Stimulated activated memory B cell treated with anti-CD40 and anti-IgM and Interleukin-4, amounts not matched to agents 10 μg/mL and 1 μg/mL and 100 μg/mL, for 72 hours (primary cell): ENCODE measurements at regions not wholly inside any gene's neighbourhood (a gene's known extent, or its start where the extent isn't known, plus 50 kb on each side); places are given as distances from the start of the nearest gene placed in this dataset.
"Not testable (repeated sequence)": the region's sequence is repeated elsewhere in the genome, so short reads cannot be mapped to it uniquely, and the experiment has no call there.

ENCODE experiments used
- ATAC-seq: fragments of 150-1000 bp; cut with Tn5 transposase; 2 replicates; pipeline ENCODE4 v1.10.0; 2021
- H3K27ac Mint-ChIP-seq: one replicate; pipeline ENCODE4 v1.8.0; 2022; ENCODE audit warnings: mild to moderate bottlenecking, mixed read lengths
- H3K27me3 Mint-ChIP-seq: one replicate; pipeline ENCODE4 v1.8.0; 2022; ENCODE audit warnings: mixed read lengths
- H3K36me3 Mint-ChIP-seq: one replicate; pipeline ENCODE4 v1.8.0; 2022; ENCODE audit warnings: mixed read lengths
- H3K4me1 Mint-ChIP-seq: one replicate; pipeline ENCODE4 v1.8.0; 2022; ENCODE audit warnings: mixed read lengths
- H3K4me3 Mint-ChIP-seq: one replicate; pipeline ENCODE4 v1.8.0; 2022; ENCODE audit warnings: mild to moderate bottlenecking, moderate library complexity, mixed read lengths
- H3K9me3 Mint-ChIP-seq: one replicate; pipeline ENCODE4 v1.8.0; 2022; ENCODE audit warnings: mixed read lengths

DNA sequence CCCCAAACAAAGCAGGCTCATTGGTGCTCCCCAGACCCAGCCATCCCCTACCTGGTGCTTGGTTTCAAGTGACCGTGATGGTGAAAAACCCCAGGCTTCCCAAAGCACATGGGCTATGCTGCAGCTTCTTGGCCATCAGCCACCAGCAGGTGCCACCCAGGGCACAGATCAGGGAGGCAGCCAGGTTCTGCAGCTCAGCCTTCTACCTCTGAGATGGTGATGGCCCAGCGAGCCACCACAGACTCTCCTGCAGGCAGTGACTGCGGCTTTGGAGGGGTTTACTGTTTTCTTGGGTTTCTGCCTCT is 70.0 kb upstream of the ALX4 start:
- Mint-ChIP-seq H3K4me3 (no peak overlapping the region), H3K27ac (no peak overlapping the region), H3K9me3 (peaks cover 2% of the 10 kb centered on the region), H3K4me1 (peaks cover 8% of the 10 kb centered on the region), H3K27me3 (peaks cover 56% of the 10 kb centered on the region), H3K36me3 (no peaks in the 10 kb centered on the region)
- no peak for ATAC-seq

DNA sequence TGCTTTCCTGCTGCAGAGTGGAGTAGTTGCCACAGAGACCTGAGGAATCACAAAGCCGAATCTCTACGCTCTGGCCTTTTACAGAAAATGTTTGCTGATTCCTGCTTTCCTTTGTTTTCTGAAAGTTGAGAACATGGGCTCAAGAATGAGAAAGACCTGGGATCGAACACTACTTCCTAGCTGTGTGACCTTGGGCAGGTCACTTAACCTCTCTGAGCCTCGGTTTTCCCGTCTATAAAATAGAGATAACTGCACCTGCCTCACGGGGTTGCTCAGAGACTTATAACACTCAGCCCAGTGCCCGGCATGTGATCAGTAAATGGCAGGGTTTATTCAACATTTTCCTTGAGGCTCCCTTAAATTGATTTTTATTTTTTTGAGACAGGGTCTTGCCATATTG is 70.9 kb upstream of the ALX4 start:
- Mint-ChIP-seq H3K4me1 (peaks cover 6% of the 10 kb centered on the region), H3K27ac (no peak overlapping the region), H3K4me3 (no peak overlapping the region), H3K9me3 (peaks cover 2% of the 10 kb centered on the region), H3K27me3 (peaks cover 56% of the 10 kb centered on the region), H3K36me3 (no peaks in the 10 kb centered on the region)
- ATAC-seq: no peak

DNA sequence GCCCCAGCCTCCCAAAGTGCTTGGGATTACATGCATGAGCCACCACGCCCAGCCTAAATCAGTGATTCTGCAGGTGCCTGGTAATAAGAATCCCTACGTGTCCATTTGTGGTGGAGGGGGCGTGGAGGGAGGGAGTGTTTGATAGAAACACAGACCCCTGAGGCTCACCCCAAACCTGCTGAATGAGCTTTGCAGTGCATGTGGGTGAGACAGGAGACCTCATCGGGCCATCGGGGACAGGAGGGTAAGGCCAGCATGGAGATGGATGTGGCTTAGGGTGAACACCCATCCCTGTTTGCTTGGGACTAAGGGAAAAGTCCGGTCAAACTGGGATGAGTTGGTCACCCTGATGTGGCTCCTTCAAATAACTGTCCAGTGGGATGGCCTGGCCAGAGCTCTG is 71.3 kb upstream of the ALX4 start:
- H3K36me3 Mint-ChIP-seq: no peaks in the 10 kb centered on the region
- H3K27me3 Mint-ChIP-seq: peaks cover 54% of the 10 kb centered on the region
- no peak for ATAC-seq
- no peak overlapping the region for H3K27ac Mint-ChIP-seq
- peaks cover 2% of the 10 kb centered on the region for H3K9me3 Mint-ChIP-seq
- H3K4me1 Mint-ChIP-seq: peaks cover 2% of the 10 kb centered on the region
- no peak overlapping the region for H3K4me3 Mint-ChIP-seq

DNA sequence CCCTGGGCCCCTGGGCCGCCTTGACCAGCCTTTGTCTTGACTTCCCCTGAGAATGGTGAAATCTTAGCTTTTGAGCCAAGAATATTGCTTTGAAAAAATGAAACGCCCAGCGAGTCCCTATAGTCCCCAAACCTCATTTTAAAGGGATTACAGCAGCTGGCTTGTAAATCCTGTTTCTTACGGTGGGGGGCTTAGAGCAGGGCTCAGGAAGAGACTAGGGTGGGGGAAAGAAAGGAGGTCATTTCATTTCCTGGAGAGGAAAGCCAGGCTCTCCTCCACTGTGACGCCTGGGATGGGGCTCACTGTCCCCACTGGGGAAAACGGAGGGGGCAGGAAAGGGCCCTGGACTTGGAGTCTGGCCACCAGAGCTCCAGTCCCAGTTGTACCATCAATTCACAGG is 72.2 kb upstream of the ALX4 start:
- Mint-ChIP-seq H3K27me3 (peaks cover 54% of the 10 kb centered on the region), H3K9me3 (peaks cover 2% of the 10 kb centered on the region), H3K36me3 (no peaks in the 10 kb centered on the region), H3K27ac (no peak overlapping the region), H3K4me1 (no peaks in the 10 kb centered on the region), H3K4me3 (no peak overlapping the region)
- no peak for ATAC-seq

DNA sequence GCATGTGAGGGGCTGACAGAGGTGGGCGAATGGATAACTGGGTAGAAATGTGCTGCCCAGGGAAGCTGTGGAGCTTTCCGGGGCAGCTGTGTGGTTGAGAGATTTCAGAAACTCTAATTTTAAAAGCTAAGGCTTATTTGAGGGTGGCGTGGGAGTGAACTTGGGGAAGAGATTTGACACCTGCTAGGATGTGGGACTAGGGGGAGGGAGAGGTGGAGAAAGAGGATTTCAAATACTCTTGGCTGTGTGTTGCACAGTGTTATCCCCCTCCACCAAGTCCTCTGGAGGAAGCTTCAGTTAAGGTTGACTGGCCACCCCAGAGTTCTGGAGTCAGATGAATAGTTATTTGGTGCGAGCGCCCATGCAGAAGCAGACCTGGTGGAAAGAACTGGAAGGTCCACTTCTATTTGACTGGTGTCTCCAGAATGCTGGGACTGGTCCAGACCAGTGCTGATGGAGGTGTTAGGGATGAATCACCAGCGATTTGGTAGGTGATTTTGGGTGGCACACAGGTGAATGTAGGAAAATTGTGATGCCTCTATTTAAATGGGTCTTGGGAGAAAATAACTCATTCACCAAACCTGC is 72.8 kb upstream of the ALX4 start:
- Mint-ChIP-seq H3K4me1 (no peaks in the 10 kb centered on the region), H3K9me3 (peaks cover under 1% of the 10 kb centered on the region), H3K4me3 (no peak overlapping the region), H3K27ac (no peak overlapping the region), H3K36me3 (no peaks in the 10 kb centered on the region), H3K27me3 (peaks cover 60% of the 10 kb centered on the region)
- ATAC-seq: no peak

DNA sequence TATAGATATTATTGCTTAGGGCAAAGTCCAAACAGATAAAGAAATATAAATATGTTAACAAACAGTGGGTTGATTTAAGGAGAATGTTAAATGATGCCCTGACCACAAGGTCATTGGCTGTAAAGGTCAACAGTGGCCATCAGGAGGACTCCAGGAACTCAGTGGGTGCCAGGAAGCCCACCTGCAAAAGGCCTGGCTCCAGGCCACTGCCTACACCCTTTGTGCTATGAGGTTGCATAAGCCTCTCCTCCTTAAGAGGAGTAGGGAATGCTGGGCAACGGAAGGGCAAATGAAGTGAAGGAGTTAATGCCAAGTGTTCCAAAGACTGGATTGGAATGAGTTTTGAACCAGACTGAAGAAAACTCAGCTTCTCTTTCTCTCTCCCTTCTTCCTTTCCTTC is 73.3 kb upstream of the ALX4 start:
- no peak overlapping the region for H3K27ac Mint-ChIP-seq
- H3K4me3 Mint-ChIP-seq: no peak overlapping the region
- no peak for ATAC-seq
- no peaks in the 10 kb centered on the region for H3K36me3 Mint-ChIP-seq
- peaks cover 63% of the 10 kb centered on the region for H3K27me3 Mint-ChIP-seq
- H3K4me1 Mint-ChIP-seq: no peaks in the 10 kb centered on the region
- H3K9me3 Mint-ChIP-seq: no peaks in the 10 kb centered on the region

DNA sequence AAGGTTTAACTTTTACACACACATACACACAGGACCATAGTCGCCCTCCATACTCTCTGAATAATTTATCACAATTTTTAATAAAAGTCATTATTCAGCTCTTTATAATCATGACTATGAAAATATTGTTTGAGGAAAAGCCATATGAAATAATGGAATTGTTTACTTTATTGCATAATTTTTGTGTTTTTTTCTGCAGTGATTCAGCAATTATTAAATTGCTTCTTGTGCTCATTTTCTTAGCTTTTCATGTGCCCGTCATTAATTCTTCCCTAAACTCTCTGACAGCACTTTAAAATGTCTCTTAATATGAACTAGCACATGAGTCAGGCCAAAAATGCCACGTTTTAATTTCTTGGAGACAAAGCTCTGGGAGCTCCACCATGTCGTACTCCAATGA is 77.5 kb upstream of the ALX4 start:
- Mint-ChIP-seq H3K4me3 (no peak overlapping the region), H3K9me3 (peaks cover 4% of the 10 kb centered on the region), H3K27me3 (peaks cover 45% of the 10 kb centered on the region), H3K27ac (no peak overlapping the region), H3K36me3 (no peaks in the 10 kb centered on the region), H3K4me1 (peaks cover 8% of the 10 kb centered on the region)
- no peak for ATAC-seq

DNA sequence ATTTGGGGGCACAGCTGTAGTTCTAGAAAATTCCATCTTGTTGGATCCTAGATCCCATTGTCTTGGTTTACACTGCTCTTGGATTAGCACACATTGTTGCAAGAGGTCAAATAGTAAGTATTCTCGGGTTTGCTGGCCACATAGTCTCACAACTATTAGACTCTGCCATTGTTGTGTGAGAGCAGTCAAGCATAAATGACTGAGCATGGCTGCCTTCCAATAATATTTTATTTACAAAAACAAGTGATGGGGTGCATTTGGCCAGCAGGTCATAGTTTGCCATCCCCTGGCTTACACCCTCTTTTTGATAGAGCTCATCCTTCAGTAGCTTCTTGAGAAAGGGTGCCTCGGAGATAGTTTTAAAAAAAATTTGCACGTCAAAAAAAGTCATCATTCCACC is 77.9 kb upstream of the ALX4 start:
- Mint-ChIP-seq H3K36me3 (no peaks in the 10 kb centered on the region), H3K27ac (no peak overlapping the region), H3K27me3 (peaks cover 41% of the 10 kb centered on the region), H3K4me1 (peaks cover 8% of the 10 kb centered on the region), H3K4me3 (no peak overlapping the region), H3K9me3 (peaks cover 4% of the 10 kb centered on the region)
- no peak for ATAC-seq

DNA sequence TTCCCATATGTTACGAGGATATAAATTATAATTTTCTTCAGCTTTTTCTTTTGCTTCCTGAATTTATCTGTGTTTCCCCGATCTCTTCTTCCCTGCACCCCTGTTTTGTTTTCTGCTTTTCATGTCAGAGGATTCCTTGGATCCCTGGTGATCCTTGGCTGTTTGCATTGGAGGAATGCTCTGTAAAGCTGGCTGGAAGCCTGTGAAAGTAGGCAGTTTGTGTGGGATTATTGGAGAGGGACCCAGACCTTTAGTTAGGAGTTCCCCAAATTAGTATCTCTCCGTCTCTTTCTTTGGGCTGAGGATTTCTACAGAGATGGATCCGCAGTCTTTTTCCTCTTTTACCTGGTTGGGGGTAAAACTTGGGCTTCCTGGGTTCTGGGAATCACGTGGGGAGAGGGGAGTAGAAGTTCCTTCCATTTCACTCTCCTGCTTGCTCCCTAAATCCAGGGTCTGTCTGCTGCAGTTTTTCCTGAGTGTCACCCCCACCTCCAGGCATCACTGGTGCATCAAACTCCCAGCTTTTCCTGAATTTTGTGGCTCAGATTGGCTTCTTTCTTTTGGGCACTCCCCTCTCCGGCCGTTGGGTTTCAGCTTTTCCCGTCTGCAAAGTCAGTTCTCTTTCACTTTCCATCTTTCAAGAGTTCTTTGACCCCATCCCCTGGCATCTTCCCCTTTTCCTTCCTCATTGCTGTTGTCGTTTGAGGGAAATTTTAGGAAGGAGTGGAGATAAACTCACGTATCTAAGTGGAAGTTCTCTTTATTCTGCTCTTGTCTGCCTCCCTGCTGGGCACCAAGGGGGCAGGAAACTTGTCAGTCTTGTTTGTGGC is 79.1 kb upstream of the ALX4 start:
- Mint-ChIP-seq H3K9me3 (peaks cover 4% of the 10 kb centered on the region), H3K36me3 (no peaks in the 10 kb centered on the region), H3K4me3 (no peak overlapping the region), H3K27ac (no peak overlapping the region), H3K27me3 (peaks cover 46% of the 10 kb centered on the region), H3K4me1 (peaks cover 8% of the 10 kb centered on the region)
- no peak for ATAC-seq

DNA sequence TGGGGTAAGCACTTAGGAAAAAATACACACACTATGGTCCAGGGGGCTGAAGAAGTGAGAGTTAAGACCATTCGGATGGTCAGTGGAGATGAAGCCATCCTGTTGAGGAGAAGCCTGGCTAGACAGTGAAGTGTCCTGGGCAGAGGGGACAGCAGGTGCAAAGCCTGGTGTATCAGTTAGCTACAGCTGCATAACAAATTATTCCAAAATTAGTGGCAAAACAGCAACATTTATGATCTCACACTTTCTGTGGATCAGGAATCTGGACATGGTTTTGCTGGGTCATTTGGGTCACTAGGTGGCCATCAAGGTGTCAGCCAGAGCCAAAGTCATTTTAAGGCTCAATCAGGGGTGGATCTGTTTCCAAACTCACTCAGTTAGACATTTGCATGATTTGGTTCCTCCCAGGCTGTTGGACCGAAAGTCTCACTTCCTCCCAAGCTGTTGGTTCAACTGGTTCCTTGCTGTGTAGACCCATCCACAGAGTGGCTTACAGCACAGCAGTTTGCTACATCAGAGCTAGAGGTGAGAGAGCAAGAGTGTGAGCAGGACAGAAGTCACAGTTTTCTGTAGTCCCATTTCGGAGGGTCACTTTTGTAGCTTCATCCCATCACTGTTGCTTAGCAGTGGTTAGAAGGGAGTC is 80.1 kb upstream of the ALX4 start:
- H3K4me1 Mint-ChIP-seq: peaks cover 8% of the 10 kb centered on the region
- no peak overlapping the region for H3K27ac Mint-ChIP-seq
- peak; percentile 47 for ATAC-seq
- H3K36me3 Mint-ChIP-seq: no peaks in the 10 kb centered on the region
- peaks cover 46% of the 10 kb centered on the region for H3K27me3 Mint-ChIP-seq
- H3K9me3 Mint-ChIP-seq: peaks cover 4% of the 10 kb centered on the region
- H3K4me3 Mint-ChIP-seq: no peak overlapping the region

DNA sequence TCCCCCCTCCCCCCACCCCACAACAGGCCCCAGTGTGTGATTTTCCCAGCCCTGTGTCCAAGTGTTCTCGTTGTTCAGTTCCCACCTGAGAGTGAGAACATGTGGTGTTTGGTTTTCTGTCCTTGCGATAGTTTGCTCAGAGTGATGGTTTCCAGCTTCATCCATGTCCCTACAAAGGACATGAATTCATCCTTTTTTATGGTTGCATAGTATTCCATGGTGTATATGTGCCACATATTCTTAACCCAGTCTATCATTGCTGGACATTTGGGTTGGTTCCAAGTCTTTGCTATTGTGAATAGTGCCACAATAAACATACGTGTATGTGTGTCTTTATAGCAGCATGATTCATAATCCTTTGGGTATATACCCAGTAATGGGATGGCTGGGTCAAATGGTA is 81.1 kb upstream of the ALX4 start:
- not testable (repeated sequence) for H3K9me3 Mint-ChIP-seq, H3K27ac Mint-ChIP-seq, H3K4me3 Mint-ChIP-seq, ATAC-seq, H3K4me1 Mint-ChIP-seq, H3K36me3 Mint-ChIP-seq
- peaks cover 47% of the 10 kb centered on the region for H3K27me3 Mint-ChIP-seq

DNA sequence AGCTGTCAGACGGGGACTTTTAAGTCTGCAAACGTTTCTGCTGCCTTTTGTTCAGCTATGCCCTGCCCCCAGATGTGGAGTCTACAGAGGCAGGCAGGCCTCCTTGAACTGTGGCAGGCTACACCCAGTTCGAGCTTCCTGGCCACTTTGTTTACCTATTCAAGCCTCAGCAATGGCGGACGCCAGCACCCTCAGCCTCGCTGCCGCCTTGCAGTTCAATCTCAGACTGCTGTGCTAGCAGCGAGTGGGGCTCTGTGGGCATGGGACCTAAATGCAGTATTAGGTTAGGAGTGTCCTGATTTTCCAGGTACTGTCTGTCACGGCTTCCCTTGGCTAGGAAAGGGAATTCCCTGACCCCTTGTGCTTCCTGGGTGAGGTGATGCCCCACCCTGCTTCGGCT is 86.8 kb upstream of the ALX4 start:
- not testable (repeated sequence) for H3K27ac Mint-ChIP-seq, ATAC-seq, H3K4me1 Mint-ChIP-seq, H3K9me3 Mint-ChIP-seq, H3K36me3 Mint-ChIP-seq, H3K4me3 Mint-ChIP-seq
- peaks cover 39% of the 10 kb centered on the region for H3K27me3 Mint-ChIP-seq

DNA sequence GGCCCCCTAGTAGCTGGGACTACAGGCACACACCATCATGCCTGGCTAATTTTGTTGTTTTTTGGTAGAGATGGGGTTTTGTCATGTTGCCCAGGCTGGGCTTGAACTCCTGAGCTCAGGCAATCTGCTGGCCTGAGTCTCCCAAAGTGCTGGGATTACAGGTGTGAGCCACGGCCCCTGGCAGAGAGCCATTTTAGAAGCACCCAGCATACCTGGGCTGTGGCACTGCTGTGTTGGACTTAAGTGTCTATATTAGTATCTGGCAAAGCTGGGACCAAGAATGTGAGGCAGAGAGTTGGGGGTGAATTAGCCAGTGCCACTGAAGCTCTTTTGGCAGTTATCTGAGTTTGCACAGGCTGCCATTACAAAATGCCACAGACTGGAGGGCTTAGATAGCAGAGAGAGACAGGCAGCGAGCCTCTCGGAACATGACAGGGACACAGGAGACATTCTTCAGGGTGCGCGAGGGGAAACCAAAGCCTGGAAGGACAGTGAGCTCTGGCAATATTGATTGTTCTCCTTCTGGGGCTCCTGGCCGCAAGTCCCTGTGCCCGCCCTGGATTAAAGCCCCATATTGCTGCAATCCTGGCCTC is 87.7 kb upstream of the ALX4 start:
- Mint-ChIP-seq H3K9me3 (no peaks in the 10 kb centered on the region), H3K36me3 (no peaks in the 10 kb centered on the region), H3K4me3 (no peak overlapping the region), H3K4me1 (peaks cover 8% of the 10 kb centered on the region), H3K27me3 (peaks cover 44% of the 10 kb centered on the region), H3K27ac (no peak overlapping the region)
- no peak for ATAC-seq

DNA sequence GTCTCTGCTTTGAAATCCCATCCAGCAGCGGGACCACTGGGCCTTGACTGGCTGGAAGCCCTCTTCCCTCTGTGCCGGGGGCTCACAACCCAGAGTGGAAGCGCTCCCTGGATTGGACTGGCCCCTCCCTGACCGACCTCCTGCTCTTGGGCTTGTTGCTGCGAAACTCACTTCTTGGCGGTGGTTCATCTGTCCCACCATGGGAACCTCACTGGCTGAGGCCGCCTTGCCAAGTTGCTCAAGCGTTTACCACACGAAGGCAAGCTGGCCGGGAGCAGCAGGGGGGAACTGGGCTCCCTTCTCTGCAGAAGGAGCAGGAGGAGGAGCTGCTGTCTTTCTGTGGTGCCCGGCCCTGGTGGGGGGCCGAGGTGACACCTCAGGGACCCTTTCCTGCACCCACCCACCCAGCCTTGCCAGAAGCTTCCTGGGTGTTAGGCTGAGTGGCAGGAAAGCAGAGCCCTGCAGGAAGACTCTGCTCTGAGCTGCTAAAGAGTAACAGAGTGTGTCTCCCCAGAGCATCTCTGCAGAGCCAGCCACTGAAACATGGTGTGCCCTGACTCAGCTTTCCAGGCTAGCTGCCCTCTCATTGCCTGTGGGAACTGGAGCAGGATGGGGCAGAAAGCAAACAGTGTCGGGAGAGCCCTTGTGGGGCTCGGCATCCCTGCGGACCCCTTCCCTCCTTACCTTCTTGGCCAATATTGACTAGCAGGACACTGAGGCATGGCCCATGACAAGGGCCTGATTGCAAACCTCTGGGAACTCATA is 88.5 kb upstream of the ALX4 start:
- peaks cover 8% of the 10 kb centered on the region for H3K4me1 Mint-ChIP-seq
- H3K36me3 Mint-ChIP-seq: no peaks in the 10 kb centered on the region
- no peak overlapping the region for H3K27ac Mint-ChIP-seq
- peaks cover 51% of the 10 kb centered on the region for H3K27me3 Mint-ChIP-seq
- no peak overlapping the region for H3K4me3 Mint-ChIP-seq
- ATAC-seq: no peak
- H3K9me3 Mint-ChIP-seq: no peaks in the 10 kb centered on the region

DNA sequence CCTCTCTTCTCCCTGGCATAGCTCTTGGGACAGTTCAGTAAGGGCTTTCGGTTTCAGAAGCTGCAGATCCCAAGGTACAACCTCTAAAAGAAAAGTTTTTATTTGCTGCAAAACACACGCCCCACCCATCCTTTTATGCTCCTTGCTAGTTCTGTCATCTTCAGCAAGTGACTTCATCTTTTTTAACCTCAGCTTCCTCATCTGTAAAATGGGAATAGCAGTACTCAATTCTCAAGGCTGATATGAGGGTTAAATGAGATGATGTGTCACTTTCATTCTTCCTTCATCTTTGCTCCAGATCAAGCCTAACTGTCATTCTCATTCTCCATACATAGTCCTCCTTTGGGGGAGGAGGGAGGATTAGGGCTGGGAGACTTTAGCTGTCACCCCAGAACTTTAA is 90.0 kb upstream of the ALX4 start:
- peaks cover 44% of the 10 kb centered on the region for H3K27me3 Mint-ChIP-seq
- H3K4me1 Mint-ChIP-seq: peaks cover 8% of the 10 kb centered on the region
- no peaks in the 10 kb centered on the region for H3K36me3 Mint-ChIP-seq
- no peak overlapping the region for H3K4me3 Mint-ChIP-seq
- no peak overlapping the region for H3K27ac Mint-ChIP-seq
- no peaks in the 10 kb centered on the region for H3K9me3 Mint-ChIP-seq
- ATAC-seq: no peak
